Breast epithelium (tissue), 4 donors: ENCODE measurements at regions not wholly inside any gene's neighbourhood (a gene's known extent, or its start where the extent isn't known, plus 50 kb on each side); places are given as distances from the start of the nearest gene placed in this dataset.

Experiments used
- DNase-seq, 2 donors: peaks; one replicate each; pipeline ENCODE4 v3.0.0-alpha.2; 2019; ENCODE audit warnings: low spot score in 2 of 2
- H3K27ac ChIP-seq, 2 donors: fragments of 200-600 bp; sonication (generic) in 1 of 2; one replicate each; pipeline ENCODE4 v1.5.1; 2016 to 2019; ENCODE audit warnings: mild to moderate bottlenecking in 1 of 2
- H3K27me3 ChIP-seq, 2 donors: fragments of 200-600 bp; sonication (generic) in 1 of 2; one replicate each; pipeline versions ENCODE4 v1.5.1 to v1.6.0; 2017 to 2019; ENCODE audit warnings: control low read depth in 1 of 2, mild to moderate bottlenecking in 1 of 2
- H3K36me3 ChIP-seq: fragments of 200-600 bp; one replicate; pipeline ENCODE4 v1.5.1; 2019
- H3K4me1 ChIP-seq, 2 donors: fragments of 200-600 bp; sonication (generic); one replicate each; pipeline ENCODE4 v1.5.1; 2016 to 2019; ENCODE audit warnings: control low read depth in 1 of 2
- H3K4me3 ChIP-seq, 3 donors: fragments of 200-600 bp; sonication (generic); 1 replicate in 2 of 3; 2 replicates in 1 of 3; pipeline ENCODE4 v1.5.1; 2016 to 2019; ENCODE audit warnings: mild to moderate bottlenecking in 3 of 3, moderate library complexity in 2 of 3
- H3K9me3 ChIP-seq, 2 donors: fragments of 200-600 bp; sonication (generic) in 1 of 2; one replicate each; pipeline ENCODE4 v1.5.1; 2016 to 2019; ENCODE audit warnings: control low read depth in 1 of 2
- POLR2A ChIP-seq: fragments of 450-650 bp; IDR thresholded peaks from one replicate; pipeline ENCODE4 v1.6.1; 2016; ENCODE audit warnings: antibody characterized with exemption, mild to moderate bottlenecking, moderate library complexity
- POLR2AphosphoS5 ChIP-seq, 3 donors: sonication (generic); formaldehyde crosslinking; IDR thresholded peaks; one replicate each; pipeline ENCODE4 v1.6.1; 2017; ENCODE audit warnings: antibody characterized with exemption in 3 of 3
- intact Hi-C: fragments of 100-400 bp; cut with DNase I; formaldehyde crosslinking; loops from one replicate; pipeline ENCODE4 v1.15.1; 2023; ENCODE audit warnings: low total_unique reads
- TF ChIP-seq, protein P1 (sequence below), 3 donors: fragments of 450-650 bp; IDR thresholded peaks; one replicate each; pipeline ENCODE4 v1.5.1; 2016 to 2017; ENCODE audit warnings: antibody characterized with exemption in 3 of 3, mild to moderate bottlenecking in 3 of 3, moderate library complexity in 3 of 3

- no peaks in the 10 kb centered on the region for H3K27me3 ChIP-seq
- no peaks in the 10 kb centered on the region for H3K4me1 ChIP-seq
- intact Hi-C loops: no loop called here
- H3K36me3 ChIP-seq: no peaks in the 10 kb centered on the region
- no peak overlapping the region for H3K4me3 ChIP-seq
- H3K9me3 ChIP-seq: no peaks in the 10 kb centered on the region
- no peak overlapping the region for H3K27ac ChIP-seq
- TF ChIP-seq POLR2A (no peak), POLR2AphosphoS5 (IDR thresholded peaks at IDR 0.05) (no peak)
- TF ChIP-seq, protein P1, sequence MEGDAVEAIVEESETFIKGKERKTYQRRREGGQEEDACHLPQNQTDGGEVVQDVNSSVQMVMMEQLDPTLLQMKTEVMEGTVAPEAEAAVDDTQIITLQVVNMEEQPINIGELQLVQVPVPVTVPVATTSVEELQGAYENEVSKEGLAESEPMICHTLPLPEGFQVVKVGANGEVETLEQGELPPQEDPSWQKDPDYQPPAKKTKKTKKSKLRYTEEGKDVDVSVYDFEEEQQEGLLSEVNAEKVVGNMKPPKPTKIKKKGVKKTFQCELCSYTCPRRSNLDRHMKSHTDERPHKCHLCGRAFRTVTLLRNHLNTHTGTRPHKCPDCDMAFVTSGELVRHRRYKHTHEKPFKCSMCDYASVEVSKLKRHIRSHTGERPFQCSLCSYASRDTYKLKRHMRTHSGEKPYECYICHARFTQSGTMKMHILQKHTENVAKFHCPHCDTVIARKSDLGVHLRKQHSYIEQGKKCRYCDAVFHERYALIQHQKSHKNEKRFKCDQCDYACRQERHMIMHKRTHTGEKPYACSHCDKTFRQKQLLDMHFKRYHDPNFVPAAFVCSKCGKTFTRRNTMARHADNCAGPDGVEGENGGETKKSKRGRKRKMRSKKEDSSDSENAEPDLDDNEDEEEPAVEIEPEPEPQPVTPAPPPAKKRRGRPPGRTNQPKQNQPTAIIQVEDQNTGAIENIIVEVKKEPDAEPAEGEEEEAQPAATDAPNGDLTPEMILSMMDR (IDR thresholded peaks at IDR 0.05): no peak
- DNase-seq: no peak
Measured at GRCh38 chr5:167845952-167846351, 445.5 kb upstream of the WWC1 start.

GRCh38 chr5:167849874-167850273 is 441.6 kb upstream of the WWC1 start:
- H3K4me3 ChIP-seq: no peak overlapping the region
- H3K4me1 ChIP-seq: no peaks in the 10 kb centered on the region
- no peaks in the 10 kb centered on the region for H3K27me3 ChIP-seq
- H3K27ac ChIP-seq: no peak overlapping the region
- no peaks in the 10 kb centered on the region for H3K9me3 ChIP-seq
- DNase-seq: no peak
- intact Hi-C loops: no loop called here
- TF ChIP-seq, protein P1 (IDR thresholded peaks at IDR 0.05): no peak
- no peak for TF ChIP-seq POLR2A
- TF ChIP-seq POLR2AphosphoS5 (IDR thresholded peaks at IDR 0.05): no peak
- no peaks in the 10 kb centered on the region for H3K36me3 ChIP-seq

GRCh38 chr5:167850911-167851310 is 440.5 kb upstream of the WWC1 start:
- no peak for DNase-seq
- no peaks in the 10 kb centered on the region for H3K36me3 ChIP-seq
- H3K27me3 ChIP-seq: no peaks in the 10 kb centered on the region
- intact Hi-C loops: no loop called here
- TF ChIP-seq, protein P1 (IDR thresholded peaks at IDR 0.05): no peak
- TF ChIP-seq POLR2AphosphoS5 (IDR thresholded peaks at IDR 0.05) (no peak), POLR2A (no peak)
- no peaks in the 10 kb centered on the region for H3K9me3 ChIP-seq
- H3K27ac ChIP-seq: no peak overlapping the region
- no peaks in the 10 kb centered on the region for H3K4me1 ChIP-seq
- no peak overlapping the region for H3K4me3 ChIP-seq

DNA sequence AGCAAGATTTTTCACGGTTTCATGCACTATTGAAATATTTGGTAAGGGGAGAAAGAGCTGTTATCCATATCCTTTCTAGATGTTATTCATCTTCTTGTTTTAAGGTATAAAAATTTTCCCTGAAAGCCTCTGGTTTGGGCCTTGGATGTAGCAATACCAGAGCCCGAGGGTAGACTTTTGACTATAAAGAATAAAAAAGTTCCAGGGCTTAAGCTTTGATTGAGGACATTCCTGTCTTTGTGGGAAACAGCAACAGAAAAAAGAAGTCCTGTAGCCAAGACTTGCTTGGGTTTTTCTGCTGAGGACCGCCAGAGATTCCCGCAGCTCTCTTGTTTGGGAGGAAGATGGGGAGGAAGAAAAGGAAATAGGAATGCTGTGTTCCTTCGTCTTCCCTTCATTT is 440.0 kb upstream of the WWC1 start:
- H3K27ac ChIP-seq: no peak overlapping the region
- DNase-seq: no peak
- no peaks in the 10 kb centered on the region for H3K9me3 ChIP-seq
- no peaks in the 10 kb centered on the region for H3K27me3 ChIP-seq
- no peak overlapping the region for H3K4me3 ChIP-seq
- intact Hi-C loops: no loop called here
- TF ChIP-seq POLR2A (no peak), POLR2AphosphoS5 (IDR thresholded peaks at IDR 0.05) (no peak)
- TF ChIP-seq, protein P1 (IDR thresholded peaks at IDR 0.05): no peak
- H3K4me1 ChIP-seq: no peaks in the 10 kb centered on the region
- no peaks in the 10 kb centered on the region for H3K36me3 ChIP-seq

GRCh38 chr5:167852515-167852914 is 438.9 kb upstream of the WWC1 start:
- no peak for DNase-seq
- TF ChIP-seq, protein P1 (IDR thresholded peaks at IDR 0.05): no peak
- no peak for TF ChIP-seq POLR2AphosphoS5 (IDR thresholded peaks at IDR 0.05)
- TF ChIP-seq POLR2A: no peak
- Histone ChIP-seq H3K4me3 (no peak overlapping the region), H3K27ac (no peak overlapping the region), H3K9me3 (no peaks in the 10 kb centered on the region), H3K27me3 (no peaks in the 10 kb centered on the region), H3K36me3 (no peaks in the 10 kb centered on the region), H3K4me1 (no peaks in the 10 kb centered on the region)
- intact Hi-C loops: no loop called here
